ENCODE measurements at regions not wholly inside any gene's neighbourhood (a gene's known extent, or its start where the extent isn't known, plus 50 kb on each side); places are given as distances from the start of the nearest gene placed in this dataset.

- Histone ChIP-seq H2AFZ (ENCODE audit: low read depth, low read length) (no peak overlapping the region), H3K4me1 (ENCODE audit: control insufficient read depth, extremely low read depth, insufficient read depth, low read length) (peaks cover 11% of the 10 kb centered on the region), H3K36me3 (ENCODE audit: control insufficient read depth in 2 of 2, extremely low read depth in 1 of 2, insufficient read depth in 2 of 2, low read length in 2 of 2) (no peaks in the 10 kb centered on the region), H3K79me2 (ENCODE audit: control insufficient read depth, insufficient read depth, low read length) (no peaks in the 10 kb centered on the region), H4K20me1 (replicated peaks; ENCODE audit: control insufficient read depth, extremely low read depth, insufficient read depth, low read length) (no peaks in the 10 kb centered on the region), H3K9me3 (replicated peaks; ENCODE audit: control insufficient read depth, insufficient read depth, low read length) (no peaks in the 10 kb centered on the region), H3K27ac (ENCODE audit: insufficient read depth, low read depth, low read length) (no peak overlapping the region), H3K4me3 (replicated peaks in 1 of 3; ENCODE audit: insufficient read depth in 1 of 3, low read depth in 1 of 3, low read length in 3 of 3) (no peak overlapping the region), H3K4me2 (ENCODE audit: insufficient read depth, low read length) (no peak overlapping the region), H3K9me1 (replicated peaks; ENCODE audit: control insufficient read depth, extremely low read depth, insufficient read depth, low read length) (no peaks in the 10 kb centered on the region), H3K27me3 (ENCODE audit: control insufficient read depth in 2 of 2, insufficient read depth in 2 of 2, low read length in 2 of 2) (no peaks in the 10 kb centered on the region), H3K9ac (replicated peaks; ENCODE audit: extremely low read depth, insufficient read depth, low read length) (no peak overlapping the region)
- dilution Hi-C loops (cut with MboI; ENCODE audit: extremely low pct_ligation_motif_present, low sequenced_read_pairs), result no loop called here
- intact Hi-C loops (cut with micrococcal nuclease), result no loop called here
- ChIA-PET POLR2A (no interaction called here), CTCF (no interaction called here)
- TF ChIP-seq POLR2AphosphoS5 (IDR thresholded peaks at IDR 0.05; ENCODE audit: insufficient read depth, low read depth, low read length) (no peak), CTCF (IDR thresholded peaks at IDR 0.05; ENCODE audit: extremely low read depth in 1 of 2, insufficient read depth in 1 of 2, low read depth in 1 of 2, low read length in 2 of 2) (no peak), POLR2A (IDR thresholded peaks at IDR 0.05; ENCODE audit: low read depth, low read length) (no peak), JUN (IDR thresholded peaks at IDR 0.05; ENCODE audit: borderline replicate concordance, insufficient read depth, insufficient read length, low read depth) (no peak), EZH2 (IDR thresholded peaks at IDR 0.05; ENCODE audit: borderline replicate concordance, low read depth, low read length, severe bottlenecking) (no peak), FOS (IDR thresholded peaks at IDR 0.05; ENCODE audit: borderline replicate concordance, insufficient read depth, low read length) (no peak), MAX (IDR thresholded peaks at IDR 0.05; ENCODE audit: insufficient read depth, insufficient read length) (no peak), MYC (IDR thresholded peaks at IDR 0.05; ENCODE audit: low read depth, low read length) (no peak), GATA2 (IDR thresholded peaks at IDR 0.05; ENCODE audit: insufficient read depth, insufficient read length, low read depth, low read length) (no peak)
- BruUV-seq (replicated peaks), result no TSS peak
- FAIRE-seq (no peak), DNase-seq (ENCODE audit: low read depth, low spot score) (no peak)
Observed at GRCh38 chr18:57923611-57924010, 120.4 kb upstream of the NEDD4L start.

Measured in endothelial cell of umbilical vein (primary cell).